Caco-2 (cell line): ENCODE measurements at regions not wholly inside any gene's neighbourhood (a gene's known extent, or its start where the extent isn't known, plus 50 kb on each side); places are given as distances from the start of the nearest gene placed in this dataset.

Experiments
- BruUV-seq: library from RNA; stranded (reverse); fragments of 400-500 nt; replicated peaks from 2 replicates; lab custom pipeline; 2021; lab: Mats Ljungman, UMichigan
- CTCF ChIA-PET: fragments of 300-600 bp; sonication (Branson Sonifier 250); formaldehyde crosslinking; loops from one replicate; lab custom pipeline; 2022; ENCODE audit warnings: antibody characterized with exemption; lab: Charles Lee
- POLR2A ChIA-PET: fragments of 300-600 bp; sonication (Branson Sonifier 250); formaldehyde crosslinking; loops from one replicate; lab custom pipeline; 2022; ENCODE audit warnings: antibody characterized with exemption; lab: Charles Lee
- DNase-seq, 2 experiments: peaks; one replicate each; pipeline versions ENCODE4 v3.0.0 to v3.0.0-alpha.2; 2020 to 2022
- H3K27me3 ChIP-seq: replicated peaks from 2 replicates; pipeline ENCODE4 v1.6.0; 2011; ENCODE audit warnings: low read length; ENCODE audit not compliant: control insufficient read depth, insufficient read depth
- H3K36me3 ChIP-seq: 2 replicates; pipeline ENCODE4 v1.5.1; 2011; ENCODE audit warnings: low read length; ENCODE audit not compliant: control insufficient read depth, insufficient read depth
- H3K4me1 ChIP-seq: fragments of 250-450 bp; sonication (Bioruptor Pico); 2 replicates; pipeline ENCODE4 v1.5.1; 2020; ENCODE audit warnings: mild to moderate bottlenecking
- H3K4me3 ChIP-seq: 2 replicates; pipeline ENCODE4 v1.5.1; 2011; ENCODE audit warnings: low read depth, mild to moderate bottlenecking, control low read depth, low read length
- H3K9me3 ChIP-seq: fragments of 250-450 bp; sonication (Bioruptor Pico); 2 replicates; pipeline ENCODE4 v1.5.1; 2020; ENCODE audit warnings: mild to moderate bottlenecking, moderate library complexity
- H3K27ac Mint-ChIP-seq: one replicate; pipeline ENCODE4 v1.8.0; 2022; ENCODE audit warnings: mixed read lengths; ENCODE audit not compliant: unreplicated experiment
- H3K27me3 Mint-ChIP-seq: one replicate; pipeline ENCODE4 v1.8.0; 2022; ENCODE audit warnings: mixed read lengths; ENCODE audit not compliant: insufficient read depth, unreplicated experiment
- H3K36me3 Mint-ChIP-seq: one replicate; pipeline ENCODE4 v1.8.0; 2022; ENCODE audit warnings: mild to moderate bottlenecking, mixed read lengths; ENCODE audit not compliant: insufficient read depth, unreplicated experiment
- H3K4me1 Mint-ChIP-seq: one replicate; pipeline ENCODE4 v1.8.0; 2022; ENCODE audit warnings: low read depth, mixed read lengths; ENCODE audit not compliant: unreplicated experiment
- H3K4me3 Mint-ChIP-seq: one replicate; pipeline ENCODE4 v1.8.0; 2022; ENCODE audit warnings: mild to moderate bottlenecking, moderate library complexity, mixed read lengths; ENCODE audit not compliant: unreplicated experiment
- H3K9me3 Mint-ChIP-seq: one replicate; pipeline ENCODE4 v1.8.0; 2022; ENCODE audit warnings: mixed read lengths; ENCODE audit not compliant: unreplicated experiment
- CTCF ChIP-seq, 2 experiments: fragments of 200-600 bp in 1 of 2; IDR thresholded peaks; 1 replicate in 1 of 2; 2 replicates in 1 of 2; pipeline versions ENCODE4 v1.5.1 to v1.8.0; 2011 to 2022; ENCODE audit warnings: antibody characterized with exemption in 1 of 2, control low read depth in 1 of 2, inconsistent platforms in 1 of 2, low read depth in 1 of 2, low read length in 1 of 2, mild to moderate bottlenecking in 1 of 2, moderate library complexity in 1 of 2; ENCODE audit not compliant: insufficient read depth in 1 of 2, severe bottlenecking in 1 of 2, unreplicated experiment in 1 of 2
- intact Hi-C: fragments of 100-400 bp; cut with micrococcal nuclease; formaldehyde crosslinking; loops from one replicate; pipeline ENCODE4 v1.10.0; 2022; ENCODE audit not compliant: unreplicated experiment

GRCh38 chr2:207395535-207396251 lies 134.1 kb upstream of the CREB1 start:
- H3K27me3 Mint-ChIP-seq = peaks cover 21% of the 10 kb centered on the region
- intact Hi-C loops = no loop called here

GRCh38 chr2:207397917-207398655 lies 131.7 kb upstream of the CREB1 start:
- TF ChIP-seq CTCF (IDR thresholded peaks at IDR 0.05; ENCODE audit: insufficient read depth in 1 of 2, low read depth in 1 of 2, low read length in 1 of 2, severe bottlenecking in 1 of 2, unreplicated experiment in 1 of 2) = no peak
- intact Hi-C loops = no loop called here
- H3K27ac Mint-ChIP-seq = no peak overlapping the region
- POLR2A ChIA-PET = no interaction called here
- H3K4me3 ChIP-seq = no peak overlapping the region
- no peak overlapping the region for H3K4me3 Mint-ChIP-seq
- BruUV-seq = no TSS peak
- H3K27me3 ChIP-seq = no peaks in the 10 kb centered on the region
- no peak for DNase-seq
- CTCF ChIA-PET = no interaction called here
- H3K36me3 ChIP-seq = no peaks in the 10 kb centered on the region
- no peaks in the 10 kb centered on the region for H3K4me1 ChIP-seq
- H3K4me1 Mint-ChIP-seq = no peaks in the 10 kb centered on the region
- H3K36me3 Mint-ChIP-seq = no peaks in the 10 kb centered on the region
- no peaks in the 10 kb centered on the region for H3K9me3 Mint-ChIP-seq
- H3K27me3 Mint-ChIP-seq = peaks cover 19% of the 10 kb centered on the region
- H3K9me3 ChIP-seq = no peaks in the 10 kb centered on the region

More at GRCh38 chr2:207395535-207396251, 134.1 kb upstream of the CREB1 start:
- BruUV-seq = no TSS peak
- Mint-ChIP-seq H3K36me3 (no peaks in the 10 kb centered on the region), H3K4me3 (no peak overlapping the region), H3K9me3 (no peaks in the 10 kb centered on the region), H3K4me1 (no peaks in the 10 kb centered on the region), H3K27ac (no peak overlapping the region)
- CTCF ChIA-PET = no interaction called here
- no peaks in the 10 kb centered on the region for H3K36me3 ChIP-seq
- DNase-seq = no peak
- H3K27me3 ChIP-seq = no peaks in the 10 kb centered on the region
- TF ChIP-seq CTCF (IDR thresholded peaks at IDR 0.05; ENCODE audit: insufficient read depth in 1 of 2, low read depth in 1 of 2, low read length in 1 of 2, severe bottlenecking in 1 of 2, unreplicated experiment in 1 of 2) = no peak
- H3K4me3 ChIP-seq = no peak overlapping the region
- H3K4me1 ChIP-seq = no peaks in the 10 kb centered on the region
- POLR2A ChIA-PET = no interaction called here
- H3K9me3 ChIP-seq = no peaks in the 10 kb centered on the region

GRCh38 chr2:207399301-207399700 lies 130.5 kb upstream of the CREB1 start:
- H3K4me3 ChIP-seq = no peak overlapping the region
- ChIA-PET CTCF (no interaction called here), POLR2A (no interaction called here)
- no peaks in the 10 kb centered on the region for H3K36me3 ChIP-seq
- Mint-ChIP-seq H3K4me1 (no peaks in the 10 kb centered on the region), H3K36me3 (no peaks in the 10 kb centered on the region), H3K9me3 (no peaks in the 10 kb centered on the region), H3K27ac (no peak overlapping the region), H3K4me3 (no peak overlapping the region), H3K27me3 (peaks cover 17% of the 10 kb centered on the region)
- no peaks in the 10 kb centered on the region for H3K27me3 ChIP-seq
- no peak for DNase-seq
- BruUV-seq = no TSS peak
- H3K9me3 ChIP-seq = no peaks in the 10 kb centered on the region
- intact Hi-C loops = no loop called here
- TF ChIP-seq CTCF (IDR thresholded peaks at IDR 0.05; ENCODE audit: insufficient read depth in 1 of 2, low read depth in 1 of 2, low read length in 1 of 2, severe bottlenecking in 1 of 2, unreplicated experiment in 1 of 2) = no peak
- no peaks in the 10 kb centered on the region for H3K4me1 ChIP-seq
